Astrocyte (in vitro differentiated cells and primary cell): ENCODE measurements at regions not wholly inside any gene's neighbourhood (a gene's known extent, or its start where the extent isn't known, plus 50 kb on each side); places are given as distances from the start of the nearest gene placed in this dataset.
"Not testable (repeated sequence)": the region's sequence is repeated elsewhere in the genome, so short reads cannot be mapped to it uniquely, and the experiment has no call there.

ENCODE experiments used
- DNase-seq: peaks from one replicate; pipeline ENCODE4 v3.0.0-alpha.2; 2010; ENCODE audit warnings: low read depth
- FAIRE-seq: peaks from 2 replicates; lab custom pipeline; 2011; peaks lifted over from hg19 to GRCh38; lab: Jason Lieb, UNC
- H2AFZ ChIP-seq: 2 replicates; pipeline ENCODE4 v1.6.0; 2012; ENCODE audit warnings: low read depth, low read length, inconsistent platforms
- H3K27ac ChIP-seq: 2 replicates; pipeline ENCODE4 v1.5.1; 2011; ENCODE audit warnings: low read depth, low read length, inconsistent platforms
- H3K27me3 ChIP-seq: 2 replicates; pipeline ENCODE4 v1.6.0; 2011; ENCODE audit warnings: low read length, inconsistent platforms; ENCODE audit not compliant: insufficient read depth
- H3K36me3 ChIP-seq: 2 replicates; pipeline ENCODE4 v1.5.1; 2011; ENCODE audit warnings: low read length, inconsistent platforms; ENCODE audit not compliant: insufficient read depth
- H3K4me1 ChIP-seq: 2 replicates; pipeline ENCODE4 v1.5.1; 2011; ENCODE audit warnings: low read length, inconsistent platforms; ENCODE audit not compliant: insufficient read depth
- H3K4me2 ChIP-seq: 2 replicates; pipeline ENCODE4 v1.6.0; 2012; ENCODE audit warnings: low read length, inconsistent platforms
- H3K4me3 ChIP-seq: 2 replicates; pipeline ENCODE4 v1.5.1; 2011; ENCODE audit warnings: low read depth, mild to moderate bottlenecking, low read length, inconsistent platforms; ENCODE audit not compliant: insufficient read depth
- H3K79me2 ChIP-seq: 2 replicates; pipeline ENCODE4 v1.6.0; 2012; ENCODE audit warnings: mild to moderate bottlenecking, low read length, inconsistent platforms; ENCODE audit not compliant: insufficient read depth
- H3K9ac ChIP-seq: 2 replicates; pipeline ENCODE4 v1.6.0; 2012; ENCODE audit warnings: mild to moderate bottlenecking, low read length, inconsistent platforms
- H3K9me3 ChIP-seq: 2 replicates; pipeline ENCODE4 v1.5.1; 2012; ENCODE audit warnings: low read depth, mild to moderate bottlenecking, low read length, inconsistent platforms; ENCODE audit not compliant: insufficient read depth
- H4K20me1 ChIP-seq: 2 replicates; pipeline ENCODE4 v1.6.0; 2012; ENCODE audit warnings: low read length, inconsistent platforms; ENCODE audit not compliant: insufficient read depth
- H3K27ac Mint-ChIP-seq: one replicate; pipeline ENCODE4 v1.8.0; 2021; ENCODE audit warnings: mild to moderate bottlenecking, mixed read lengths; ENCODE audit not compliant: unreplicated experiment
- H3K27me3 Mint-ChIP-seq: one replicate; pipeline ENCODE4 v1.8.0; 2021; ENCODE audit warnings: low read depth, mixed read lengths; ENCODE audit not compliant: unreplicated experiment
- H3K36me3 Mint-ChIP-seq: one replicate; pipeline ENCODE4 v1.8.0; 2021; ENCODE audit warnings: low read depth, mixed read lengths; ENCODE audit not compliant: unreplicated experiment
- H3K4me1 Mint-ChIP-seq: one replicate; pipeline ENCODE4 v1.8.0; 2021; ENCODE audit warnings: low read depth, mixed read lengths; ENCODE audit not compliant: unreplicated experiment
- H3K4me3 Mint-ChIP-seq: one replicate; pipeline ENCODE4 v1.8.0; 2021; ENCODE audit warnings: mild to moderate bottlenecking, moderate library complexity, mixed read lengths; ENCODE audit not compliant: unreplicated experiment
- H3K9me3 Mint-ChIP-seq: one replicate; pipeline ENCODE4 v1.8.0; 2021; ENCODE audit warnings: mild to moderate bottlenecking, mixed read lengths; ENCODE audit not compliant: unreplicated experiment
- CTCF ChIP-seq: IDR thresholded peaks from 2 replicates; pipeline ENCODE4 v1.5.1; 2011; ENCODE audit warnings: low read depth, mild to moderate bottlenecking, inconsistent platforms, low read length, moderate library complexity; ENCODE audit not compliant: insufficient read depth
- EZH2 ChIP-seq: IDR thresholded peaks from 2 replicates; pipeline ENCODE4 v1.6.1; 2012; ENCODE audit warnings: mild to moderate bottlenecking, low read length, inconsistent platforms; ENCODE audit not compliant: insufficient read depth

DNA sequence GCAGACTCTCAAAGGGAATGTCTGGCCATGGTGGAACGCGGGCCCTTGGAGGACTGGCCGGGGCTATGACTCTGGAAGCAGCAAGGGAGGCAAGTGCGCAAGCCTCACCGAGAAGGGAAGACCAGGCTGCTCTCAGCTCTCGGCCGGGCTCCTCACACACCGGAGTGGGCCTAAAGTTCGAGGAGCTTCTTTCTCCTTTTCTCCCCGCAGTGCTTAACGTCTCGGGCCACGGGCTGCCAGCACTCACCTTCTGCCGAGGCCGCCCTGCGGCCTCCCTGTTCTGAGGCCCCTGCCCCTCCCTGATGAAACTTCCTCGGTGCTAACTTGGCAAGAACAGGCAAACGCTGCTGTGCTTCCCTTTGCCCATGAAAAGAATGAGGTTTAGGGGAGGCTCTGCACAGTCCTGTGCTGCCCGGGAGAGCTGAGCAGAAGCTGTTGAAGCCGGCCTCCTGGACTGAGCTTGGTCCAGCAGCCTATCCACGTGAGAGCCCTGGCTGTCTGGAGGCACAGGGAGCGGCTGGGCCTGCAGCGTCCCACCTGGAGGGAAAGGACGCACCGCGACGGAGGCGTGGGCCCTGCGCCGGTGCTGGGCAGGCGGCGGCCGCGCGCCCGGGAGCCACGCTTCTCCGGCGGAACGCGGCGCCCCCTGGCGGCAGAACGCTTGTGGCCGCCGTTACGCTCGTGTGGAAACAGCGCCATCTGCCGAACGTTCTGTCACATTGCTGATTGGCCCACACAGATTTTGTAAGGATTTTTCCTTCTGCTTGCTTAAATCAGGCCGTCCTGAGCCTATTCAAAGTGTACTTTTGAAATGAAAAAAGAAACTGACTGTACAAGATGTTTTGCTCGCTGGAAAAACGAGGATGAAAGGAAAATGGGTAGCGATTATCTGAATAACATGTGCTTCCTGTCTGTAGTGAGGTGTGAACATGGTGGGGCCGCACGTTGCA, 65.0 kb upstream of the TMEM45B start:
- TF ChIP-seq CTCF (peak; percentile 82), EZH2 (no peak)
- Mint-ChIP-seq H3K27me3 (peaks cover 31% of the 10 kb centered on the region), H3K4me3 (no peak overlapping the region), H3K27ac (no peak overlapping the region), H3K4me1 (peaks cover 3% of the 10 kb centered on the region), H3K9me3 (peaks cover 8% of the 10 kb centered on the region), H3K36me3 (no peaks in the 10 kb centered on the region)
- Histone ChIP-seq H3K27me3 (peaks cover 9% of the 10 kb centered on the region), H3K4me1 (no peaks in the 10 kb centered on the region), H2AFZ (peak overlapping the region; percentile 91), H4K20me1 (no peaks in the 10 kb centered on the region), H3K27ac (no peak overlapping the region), H3K4me2 (peak overlapping the region; percentile 81), H3K36me3 (no peaks in the 10 kb centered on the region), H3K9ac (peak overlapping the region; percentile 18), H3K79me2 (no peaks in the 10 kb centered on the region), H3K4me3 (no peak overlapping the region), H3K9me3 (no peaks in the 10 kb centered on the region)
- DNase-seq (peak; percentile 32), FAIRE-seq (peak; percentile 74)

DNA sequence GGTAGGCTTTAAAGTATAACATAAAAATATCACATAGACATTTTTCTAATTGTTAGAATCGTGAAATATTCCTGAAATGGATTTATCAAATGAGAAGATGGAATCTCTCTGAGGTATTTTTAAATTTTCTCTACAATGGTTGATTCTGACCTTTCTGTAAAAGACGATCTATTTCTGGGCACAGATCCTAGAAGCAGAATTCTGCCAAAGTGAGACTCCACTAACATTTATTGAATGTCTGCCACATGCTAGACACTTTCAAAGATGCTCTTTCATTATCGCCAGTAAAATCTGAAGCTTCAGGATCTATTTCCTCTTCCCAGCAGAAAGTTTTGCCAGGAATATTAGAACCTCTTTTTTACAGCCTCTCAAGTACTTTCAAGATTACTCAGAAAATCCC, 64.1 kb upstream of the TMEM45B start:
- Histone ChIP-seq H2AFZ (no peak overlapping the region), H3K4me3 (no peak overlapping the region), H3K4me1 (no peaks in the 10 kb centered on the region), H3K9ac (no peak overlapping the region), H3K79me2 (no peaks in the 10 kb centered on the region), H3K4me2 (no peak overlapping the region), H3K27ac (no peak overlapping the region), H4K20me1 (no peaks in the 10 kb centered on the region), H3K36me3 (no peaks in the 10 kb centered on the region), H3K27me3 (peaks cover 9% of the 10 kb centered on the region), H3K9me3 (no peaks in the 10 kb centered on the region)
- H3K9me3 Mint-ChIP-seq, result peaks cover 16% of the 10 kb centered on the region
- H3K27ac Mint-ChIP-seq, result no peak overlapping the region
- H3K36me3 Mint-ChIP-seq, result no peaks in the 10 kb centered on the region
- H3K4me3 Mint-ChIP-seq, result no peak overlapping the region
- no peak for FAIRE-seq
- DNase-seq, result no peak
- TF ChIP-seq EZH2, result no peak
- TF ChIP-seq CTCF, result no peak
- peaks cover 3% of the 10 kb centered on the region for H3K4me1 Mint-ChIP-seq
- H3K27me3 Mint-ChIP-seq, result peaks cover 31% of the 10 kb centered on the region

DNA sequence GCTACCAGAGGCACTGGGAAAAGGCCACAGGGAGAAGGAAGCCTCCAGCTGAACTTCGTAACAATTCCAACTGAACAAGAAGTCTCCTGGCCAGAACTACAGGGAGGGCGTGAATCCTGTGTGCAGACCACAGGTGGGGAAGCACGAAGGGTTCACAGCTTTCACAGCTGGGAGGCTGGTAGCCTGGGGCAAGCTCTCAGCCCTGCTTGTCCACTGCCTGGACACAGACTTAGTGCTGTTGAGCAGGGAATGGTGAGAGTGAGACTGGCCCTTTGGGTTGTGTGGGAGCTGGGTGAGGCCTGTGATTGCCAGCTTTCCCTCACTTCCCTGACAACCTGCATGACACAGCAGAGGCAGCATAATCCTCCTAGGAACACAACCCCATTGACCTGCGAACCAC, 52.1 kb upstream of the TMEM45B start:
- not testable (repeated sequence) for H3K4me3 ChIP-seq, H3K27ac ChIP-seq, H3K4me1 ChIP-seq, H3K27ac Mint-ChIP-seq, H3K9me3 ChIP-seq, H2AFZ ChIP-seq, H3K36me3 Mint-ChIP-seq, H4K20me1 ChIP-seq, H3K27me3 ChIP-seq, H3K9ac ChIP-seq, DNase-seq, H3K79me2 ChIP-seq, H3K9me3 Mint-ChIP-seq, H3K36me3 ChIP-seq, FAIRE-seq, H3K4me2 ChIP-seq, H3K4me3 Mint-ChIP-seq
- peaks cover 19% of the 10 kb centered on the region for H3K4me1 Mint-ChIP-seq
- peaks cover 11% of the 10 kb centered on the region for H3K27me3 Mint-ChIP-seq

- not testable (repeated sequence) for H3K27ac ChIP-seq, H3K4me2 ChIP-seq, H3K36me3 Mint-ChIP-seq, H3K4me3 ChIP-seq, DNase-seq, H3K9me3 ChIP-seq, H3K9me3 Mint-ChIP-seq, H3K27me3 ChIP-seq, FAIRE-seq, H2AFZ ChIP-seq, H3K79me2 ChIP-seq, H4K20me1 ChIP-seq, H3K27me3 Mint-ChIP-seq, H3K27ac Mint-ChIP-seq, H3K9ac ChIP-seq, H3K4me1 ChIP-seq, H3K4me3 Mint-ChIP-seq, H3K36me3 ChIP-seq
- peaks cover 21% of the 10 kb centered on the region for H3K4me1 Mint-ChIP-seq
Measured at GRCh38 chr11:129764204-129764603, 51.4 kb upstream of the TMEM45B start.
